ENCODE measurements at regions not wholly inside any gene's neighbourhood (a gene's known extent, or its start where the extent isn't known, plus 50 kb on each side); places are given as distances from the start of the nearest gene placed in this dataset.

- no peak for TF ChIP-seq CTCF (IDR thresholded peaks at IDR 0.05; ENCODE audit: poor library complexity, severe bottlenecking)
- TF ChIP-seq POLR2AphosphoS5 (IDR thresholded peaks at IDR 0.05): no peak
- no peak for TF ChIP-seq TAF1 (IDR thresholded peaks at IDR 0.05; ENCODE audit: low read depth)
- TF ChIP-seq REST (IDR thresholded peaks at IDR 0.05; ENCODE audit: borderline replicate concordance): no peak
- no peak for TF ChIP-seq SMC3 (conservative IDR thresholded peaks at IDR 0.05; ENCODE audit: poor library complexity)
- TF ChIP-seq EZH2 (IDR thresholded peaks at IDR 0.05; ENCODE audit: borderline replicate concordance, insufficient read depth, low read length, poor library complexity, severe bottlenecking): no peak
- TF ChIP-seq MXI1 (conservative IDR thresholded peaks at IDR 0.05; ENCODE audit: poor library complexity, severe bottlenecking): no peak
- no peak for TF ChIP-seq EP300 (conservative IDR thresholded peaks at IDR 0.05; ENCODE audit: poor library complexity, severe bottlenecking)
- TF ChIP-seq RAD21 (conservative IDR thresholded peaks at IDR 0.05): no peak
Measured at GRCh38 chr2:156810094-156810493, 373.9 kb downstream of the GPD2 start.
